ENCODE measurements at regions not wholly inside any gene's neighbourhood (a gene's known extent, or its start where the extent isn't known, plus 50 kb on each side); places are given as distances from the start of the nearest gene placed in this dataset.

GRCh38 chr9:91029650-91030361 is 228.2 kb downstream of the SYK start:
- Histone ChIP-seq H3K27me3 (no peaks in the 10 kb centered on the region), H4K20me1 (no peaks in the 10 kb centered on the region), H3K4me1 (peaks cover 0 to 10% (median 6%) of the 10 kb centered on the region in 10 experiments; a peak in 15 of 20 replicates), H3K36me3 (no peaks in the 10 kb centered on the region), H3K4me3 (no peak overlapping the region), H3K9me3 (replicated peaks in 1 of 11) (peaks cover 7 to 19% (median 12%) of the 10 kb centered on the region in 11 experiments; a peak in 18 of 22 replicates), H3K27ac (no peak overlapping the region), H3K9ac (no peak overlapping the region), H3K4me2 (no peak overlapping the region)
- TF ChIP-seq Cebpa-rat (IDR thresholded peaks at IDR 0.05): no peak

GRCh38 chr9:91032121-91032531 is 230.5 kb downstream of the SYK start:
- Histone ChIP-seq H3K27ac (no peak overlapping the region), H3K36me3 (no peaks in the 10 kb centered on the region), H3K9me3 (replicated peaks in 1 of 11) (peaks cover 7 to 17% (median 12%) of the 10 kb centered on the region in 11 experiments; a peak in 18 of 22 replicates), H3K4me3 (no peak overlapping the region), H3K9ac (no peak overlapping the region), H3K4me1 (peaks cover 23 to 33% (median 29%) of the 10 kb centered on the region in 10 experiments), H3K27me3 (no peaks in the 10 kb centered on the region), H4K20me1 (no peaks in the 10 kb centered on the region), H3K4me2 (no peak overlapping the region)
- no peak for TF ChIP-seq Cebpa-rat (IDR thresholded peaks at IDR 0.05)

- H3K27ac ChIP-seq: no peak overlapping the region
- no peaks in the 10 kb centered on the region for H3K27me3 ChIP-seq
- TF ChIP-seq Cebpa-rat (IDR thresholded peaks at IDR 0.05): no peak
- peaks cover 34 to 44% (median 40%) of the 10 kb centered on the region in 10 experiments for H3K4me1 ChIP-seq
- H4K20me1 ChIP-seq: no peaks in the 10 kb centered on the region
- no peak overlapping the region for H3K4me2 ChIP-seq
- no peak overlapping the region for H3K9ac ChIP-seq
- no peaks in the 10 kb centered on the region for H3K36me3 ChIP-seq
- no peak overlapping the region for H3K4me3 ChIP-seq
- peaks cover 2 to 10% (median 8%) of the 10 kb centered on the region in 11 experiments; a peak in 18 of 22 replicates for H3K9me3 ChIP-seq (replicated peaks in 1 of 11)
Observed at GRCh38 chr9:91033270-91033669, 231.7 kb downstream of the SYK start.

- H3K4me1 ChIP-seq: peaks cover 38 to 50% (median 46%) of the 10 kb centered on the region in 10 experiments
- H3K27me3 ChIP-seq: no peaks in the 10 kb centered on the region
- no peak overlapping the region for H3K4me2 ChIP-seq
- H3K27ac ChIP-seq: no peak overlapping the region
- no peak overlapping the region for H3K9ac ChIP-seq
- H3K9me3 ChIP-seq (replicated peaks in 1 of 11): peaks cover 0 to 5% (median 3%) of the 10 kb centered on the region in 11 experiments; a peak in 9 of 22 replicates
- no peak overlapping the region for H3K4me3 ChIP-seq
- no peaks in the 10 kb centered on the region for H3K36me3 ChIP-seq
- TF ChIP-seq Cebpa-rat (IDR thresholded peaks at IDR 0.05): no peak
- H4K20me1 ChIP-seq: no peaks in the 10 kb centered on the region
Observed at GRCh38 chr9:91033797-91034196, 232.2 kb downstream of the SYK start.

DNA sequence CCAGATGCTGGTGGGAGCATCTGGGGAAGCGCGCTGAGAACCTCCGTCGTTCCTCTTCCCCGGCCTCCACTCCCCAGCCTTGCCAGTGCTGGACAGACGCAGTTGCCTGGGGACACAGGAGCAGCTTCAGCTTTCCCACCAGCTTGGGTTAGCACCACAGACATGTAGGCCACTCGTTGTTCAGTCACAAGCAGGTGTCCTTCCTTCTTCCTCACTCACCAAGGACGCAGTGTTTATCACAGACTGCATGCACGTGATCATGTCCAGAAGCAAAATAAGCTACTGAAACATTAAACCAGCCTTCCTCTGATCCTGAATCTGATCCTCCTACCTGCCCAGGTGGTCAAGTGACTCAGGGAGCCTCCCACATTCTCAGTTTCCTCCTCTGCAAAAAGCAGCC is 232.9 kb downstream of the SYK start:
- H3K36me3 ChIP-seq: no peaks in the 10 kb centered on the region
- H3K9ac ChIP-seq: 0 out of 22 replicates have a peak overlapping the region, but pooled peaks of 1 of the 11 experiments have one; percentile 74
- no peak overlapping the region for H3K4me3 ChIP-seq
- H3K27me3 ChIP-seq: no peaks in the 10 kb centered on the region
- H4K20me1 ChIP-seq: no peaks in the 10 kb centered on the region
- H3K4me1 ChIP-seq: peaks cover 42 to 57% (median 53%) of the 10 kb centered on the region in 10 experiments
- TF ChIP-seq Cebpa-rat (IDR thresholded peaks at IDR 0.05): no peak
- no peaks in the 10 kb centered on the region for H3K9me3 ChIP-seq (replicated peaks in 1 of 11)
- H3K4me2 ChIP-seq: peak overlapping the region in 7 of 11 experiments; percentile 72 to 89 (median 83); a peak in 13 of 22 replicates
- H3K27ac ChIP-seq: no peak overlapping the region; a peak in 2 of 22 replicates

- no peaks in the 10 kb centered on the region for H3K36me3 ChIP-seq
- H3K4me1 ChIP-seq: peaks cover 42 to 64% (median 60%) of the 10 kb centered on the region in 10 experiments
- H3K9ac ChIP-seq: peak overlapping the region in 6 of 11 experiments; percentile 4 to 77 (median 40); a peak in 7 of 22 replicates
- TF ChIP-seq Cebpa-rat (IDR thresholded peaks at IDR 0.05): no peak
- peak overlapping the region; percentile 72 to 91 (median 83) for H3K4me2 ChIP-seq
- no peaks in the 10 kb centered on the region for H4K20me1 ChIP-seq
- no peaks in the 10 kb centered on the region for H3K9me3 ChIP-seq (replicated peaks in 1 of 11)
- H3K27ac ChIP-seq: peak overlapping the region in 7 of 11 experiments; percentile 31 to 82 (median 79); a peak in 14 of 22 replicates
- no peak overlapping the region for H3K4me3 ChIP-seq
- no peaks in the 10 kb centered on the region for H3K27me3 ChIP-seq
Observed at GRCh38 chr9:91034976-91035824, 233.6 kb downstream of the SYK start.

GRCh38 chr9:91035825-91036208 is 234.2 kb downstream of the SYK start:
- H3K9ac ChIP-seq: peak overlapping the region in 7 of 11 experiments; percentile 25 to 77 (median 54); a peak in 8 of 22 replicates
- no peak for TF ChIP-seq Cebpa-rat (IDR thresholded peaks at IDR 0.05)
- H4K20me1 ChIP-seq: no peaks in the 10 kb centered on the region
- H3K4me2 ChIP-seq: peak overlapping the region; percentile 72 to 91 (median 83)
- H3K4me1 ChIP-seq: peaks cover 42 to 66% (median 62%) of the 10 kb centered on the region in 10 experiments
- H3K27me3 ChIP-seq: no peaks in the 10 kb centered on the region
- no peak overlapping the region for H3K4me3 ChIP-seq
- no peaks in the 10 kb centered on the region for H3K36me3 ChIP-seq
- H3K27ac ChIP-seq: peak overlapping the region in 7 of 11 experiments; percentile 31 to 82 (median 79); a peak in 13 of 22 replicates
- peaks cover 0 to 6% (median 0%) of the 10 kb centered on the region in 11 experiments; a peak in 1 of 22 replicates for H3K9me3 ChIP-seq (replicated peaks in 1 of 11)

DNA sequence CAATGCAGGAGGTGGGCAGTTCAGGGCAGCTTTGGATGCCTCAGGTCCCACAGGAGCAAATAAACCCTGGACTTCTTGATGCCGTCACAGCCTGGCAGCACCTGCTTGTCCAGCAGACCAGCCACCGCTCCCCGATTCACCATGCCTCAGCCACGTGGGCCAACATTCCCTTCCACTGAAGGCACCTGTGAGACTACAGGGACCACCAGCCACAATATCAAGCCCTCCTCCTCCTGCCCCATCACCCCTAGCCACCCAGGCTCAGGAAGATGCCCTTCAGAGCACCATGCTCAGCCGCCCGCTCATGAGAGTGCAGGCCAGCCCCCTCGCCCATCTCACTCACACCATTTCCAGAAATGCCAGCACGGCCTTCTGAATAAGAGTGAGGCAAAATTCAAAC is 234.7 kb downstream of the SYK start:
- Histone ChIP-seq H3K36me3 (no peaks in the 10 kb centered on the region), H3K27me3 (no peaks in the 10 kb centered on the region), H3K9me3 (replicated peaks in 1 of 11) (peaks cover 0 to 9% (median 0%) of the 10 kb centered on the region in 11 experiments; a peak in 2 of 22 replicates), H3K4me2 (peak overlapping the region; percentile 77 to 95 (median 84)), H3K27ac (peak overlapping the region in 9 of 11 experiments; percentile 53 to 82 (median 71); a peak in 16 of 22 replicates), H3K4me1 (peaks cover 42 to 66% (median 62%) of the 10 kb centered on the region in 10 experiments), H3K9ac (peak overlapping the region in 10 of 11 experiments; percentile 14 to 77 (median 64); a peak in 17 of 22 replicates), H4K20me1 (no peaks in the 10 kb centered on the region), H3K4me3 (peak overlapping the region in 1 of 10 experiments; percentile 1; a peak in 1 of 20 replicates)
- no peak for TF ChIP-seq Cebpa-rat (IDR thresholded peaks at IDR 0.05)
